Fibroblast of lung (primary cell): ENCODE measurements at regions not wholly inside any gene's neighbourhood (a gene's known extent, or its start where the extent isn't known, plus 50 kb on each side); places are given as distances from the start of the nearest gene placed in this dataset.

Experiments
- CTCF ChIP-seq, 2 donors: IDR thresholded peaks in 1 of 2; conservative IDR thresholded peaks in 1 of 2; 1 replicate in 1 of 2; 2 replicates in 1 of 2; pipeline ENCODE4 v1.5.1; 2011 to 2012; ENCODE audit warnings: low read length in 2 of 2, control low read depth in 1 of 2, inconsistent platforms in 1 of 2, low read depth in 1 of 2, mild to moderate bottlenecking in 1 of 2
- EZH2 ChIP-seq: IDR thresholded peaks from 2 replicates; pipeline ENCODE4 v1.5.1; 2012; ENCODE audit warnings: low read length, control low read depth, mild to moderate bottlenecking; ENCODE audit errors: missing control alignments

DNA sequence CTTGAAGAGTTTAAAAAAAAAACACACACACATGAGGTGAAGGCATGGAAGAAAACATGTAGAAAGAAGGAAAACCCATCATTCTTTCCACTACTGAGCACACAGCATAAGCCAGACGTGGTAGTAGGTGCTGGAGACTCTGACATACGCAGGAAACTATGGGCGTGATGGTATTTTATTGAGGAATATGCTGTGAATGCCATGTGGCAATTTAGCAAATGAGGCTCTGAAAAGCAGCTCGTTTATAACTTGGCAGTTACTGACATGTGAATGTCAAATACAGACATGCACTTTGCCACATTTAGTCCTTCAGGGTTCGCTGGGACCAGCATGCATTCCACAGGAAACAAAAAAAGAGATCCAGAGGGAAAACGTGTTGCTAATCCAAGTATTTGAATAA is 74.3 kb upstream of the IFNAR2 start:
- TF ChIP-seq EZH2 (no peak), CTCF (conservative IDR thresholded peaks at IDR 0.05 in 1 of 2, IDR thresholded peaks at IDR 0.05 in 1 of 2; ENCODE audit: low read depth in 1 of 2, low read length in 2 of 2) (no peak)
